Cardiac fibroblast (primary cell): ENCODE measurements at regions not wholly inside any gene's neighbourhood (a gene's known extent, or its start where the extent isn't known, plus 50 kb on each side); places are given as distances from the start of the nearest gene placed in this dataset.

ENCODE experiments used
- DNase-seq, 2 donors: peaks; one replicate each; pipeline versions ENCODE4 v3.0.0 to v3.0.0-alpha.2; 2010; ENCODE audit warnings: low read depth in 2 of 2
- H3K4me3 ChIP-seq, 2 donors: replicated peaks in 1 of 2; 1 replicate in 1 of 2; 2 replicates in 1 of 2; pipeline ENCODE4 v1.5.1; 2011; ENCODE audit warnings: low read depth in 2 of 2, low read length in 2 of 2, mild to moderate bottlenecking in 2 of 2, moderate library complexity in 1 of 2
- TF ChIP-seq, protein P1 (sequence below): IDR thresholded peaks from one replicate; pipeline ENCODE4 v1.5.1; 2011; ENCODE audit warnings: low read depth, mild to moderate bottlenecking, low read length, inconsistent platforms

DNA sequence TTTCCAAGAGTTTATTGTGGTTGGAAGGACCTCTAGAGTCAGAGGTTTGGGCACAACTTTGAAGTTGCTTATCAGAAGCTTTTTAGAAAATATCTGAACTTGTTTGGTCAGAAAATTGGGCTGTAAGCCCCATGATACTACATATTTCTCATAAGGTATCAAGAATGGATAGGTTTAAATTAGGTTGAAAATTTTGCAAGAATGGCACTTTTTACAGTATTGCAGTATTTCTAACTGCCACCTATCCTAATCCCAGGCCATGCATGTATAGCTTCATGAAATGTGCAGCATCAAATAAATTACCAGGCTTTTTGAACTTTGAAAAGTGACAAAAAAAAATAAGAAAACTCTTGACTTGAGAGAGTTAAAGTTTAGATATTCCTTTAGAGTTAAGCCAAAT lies 367.2 kb downstream of the FIGN start:
- no peak overlapping the region for H3K4me3 ChIP-seq
- TF ChIP-seq, protein P1, sequence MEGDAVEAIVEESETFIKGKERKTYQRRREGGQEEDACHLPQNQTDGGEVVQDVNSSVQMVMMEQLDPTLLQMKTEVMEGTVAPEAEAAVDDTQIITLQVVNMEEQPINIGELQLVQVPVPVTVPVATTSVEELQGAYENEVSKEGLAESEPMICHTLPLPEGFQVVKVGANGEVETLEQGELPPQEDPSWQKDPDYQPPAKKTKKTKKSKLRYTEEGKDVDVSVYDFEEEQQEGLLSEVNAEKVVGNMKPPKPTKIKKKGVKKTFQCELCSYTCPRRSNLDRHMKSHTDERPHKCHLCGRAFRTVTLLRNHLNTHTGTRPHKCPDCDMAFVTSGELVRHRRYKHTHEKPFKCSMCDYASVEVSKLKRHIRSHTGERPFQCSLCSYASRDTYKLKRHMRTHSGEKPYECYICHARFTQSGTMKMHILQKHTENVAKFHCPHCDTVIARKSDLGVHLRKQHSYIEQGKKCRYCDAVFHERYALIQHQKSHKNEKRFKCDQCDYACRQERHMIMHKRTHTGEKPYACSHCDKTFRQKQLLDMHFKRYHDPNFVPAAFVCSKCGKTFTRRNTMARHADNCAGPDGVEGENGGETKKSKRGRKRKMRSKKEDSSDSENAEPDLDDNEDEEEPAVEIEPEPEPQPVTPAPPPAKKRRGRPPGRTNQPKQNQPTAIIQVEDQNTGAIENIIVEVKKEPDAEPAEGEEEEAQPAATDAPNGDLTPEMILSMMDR = no peak
- DNase-seq = no peak

- TF ChIP-seq, protein P1 = no peak
- no peak for DNase-seq
- no peak overlapping the region for H3K4me3 ChIP-seq
Measured at GRCh38 chr2:163367825-163368582, 367.8 kb downstream of the FIGN start.

GRCh38 chr2:163364736-163365135 lies 371.1 kb downstream of the FIGN start:
- no peak overlapping the region for H3K4me3 ChIP-seq
- no peak for DNase-seq
- TF ChIP-seq, protein P1 = no peak

DNA sequence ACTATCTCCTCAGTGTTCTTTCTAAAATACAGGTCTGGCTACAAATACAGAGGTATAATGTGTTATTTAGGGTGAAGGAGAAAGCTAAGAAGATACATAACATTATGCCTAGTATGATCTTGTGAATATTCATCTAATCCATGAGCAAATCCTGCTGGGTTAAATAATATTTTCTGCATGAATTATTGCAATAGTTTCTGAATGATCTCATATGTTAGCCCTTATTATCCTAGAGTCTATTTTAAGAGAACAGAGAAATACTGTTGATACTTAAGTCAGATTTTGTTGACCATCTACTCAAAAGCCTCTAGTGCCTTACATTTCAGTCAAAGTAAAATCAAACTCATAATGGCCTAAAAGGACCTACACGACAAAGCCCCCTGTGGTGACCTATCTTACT lies 382.3 kb downstream of the FIGN start:
- H3K4me3 ChIP-seq = no peak overlapping the region
- TF ChIP-seq, protein P1 = no peak
- no peak for DNase-seq

DNA sequence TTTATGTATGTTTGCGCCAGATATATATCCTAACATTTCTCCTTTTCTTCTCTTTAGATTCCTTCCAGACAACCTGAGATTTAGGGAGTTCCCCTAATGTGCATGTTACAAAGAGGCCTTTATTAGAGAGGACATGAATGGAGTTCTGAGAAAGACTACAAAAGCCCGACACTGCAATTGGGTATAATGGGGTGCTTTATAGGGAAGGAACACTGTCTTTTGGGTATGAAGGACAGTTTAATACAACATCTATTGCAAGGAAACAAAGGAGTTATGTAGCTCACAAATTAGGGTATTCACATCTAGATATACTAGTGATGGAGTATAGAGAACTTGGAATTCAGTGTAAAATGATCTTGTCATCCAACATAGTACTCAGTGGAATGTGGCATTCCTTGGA lies 383.8 kb downstream of the FIGN start:
- DNase-seq = no peak
- TF ChIP-seq, protein P1 = no peak
- H3K4me3 ChIP-seq = no peak overlapping the region

- TF ChIP-seq, protein P1 = no peak
- no peak for DNase-seq
Measured at GRCh38 chr2:163351143-163351542, 384.7 kb downstream of the FIGN start.

More at GRCh38 chr2:163351143-163351542, 384.7 kb downstream of the FIGN start:
- H3K4me3 ChIP-seq = no peak overlapping the region
